Neural cell (in vitro differentiated cells): ENCODE measurements at regions not wholly inside any gene's neighbourhood (a gene's known extent, or its start where the extent isn't known, plus 50 kb on each side); places are given as distances from the start of the nearest gene placed in this dataset.

ENCODE experiments used
- H2AFZ ChIP-seq: fragments of 200-600, 300-800 bp; sonication (generic), shearing (Covaris generic); 2 replicates; pipeline ENCODE4 v1.6.0; 2014; ENCODE audit warnings: low read depth, mild to moderate bottlenecking, antibody characterized with exemption, low read length, moderate library complexity
- H3F3A ChIP-seq: fragments of 200-600 bp; shearing (Covaris generic); 2 replicates; pipeline ENCODE4 v1.6.1; 2016; ENCODE audit warnings: mild to moderate bottlenecking, moderate library complexity, mixed read lengths, antibody characterized with exemption, low read length; ENCODE audit not compliant: insufficient read depth, poor library complexity, severe bottlenecking
- H3K27ac ChIP-seq: fragments of 200-600, 300-800 bp; sonication (generic), shearing (Covaris generic); 2 replicates; pipeline ENCODE4 v1.5.1; 2014; ENCODE audit warnings: mild to moderate bottlenecking, low read length, moderate library complexity
- H3K27me3 ChIP-seq: fragments of 300-800, 200-600 bp; sonication (generic), shearing (Covaris generic); 2 replicates; pipeline ENCODE4 v1.6.0; 2014; ENCODE audit warnings: mild to moderate bottlenecking, low read depth, low read length, moderate library complexity; ENCODE audit not compliant: insufficient read depth
- H3K36me3 ChIP-seq: fragments of 300-800, 200-600 bp; sonication (generic), shearing (Covaris generic); 2 replicates; pipeline ENCODE4 v1.5.1; 2014; ENCODE audit warnings: mild to moderate bottlenecking, antibody characterized with exemption, low read length, moderate library complexity; ENCODE audit not compliant: insufficient read depth
- H3K4me2 ChIP-seq: fragments of 300-800, 200-600 bp; sonication (generic), shearing (Covaris generic); 2 replicates; pipeline ENCODE4 v1.6.0; 2014; ENCODE audit warnings: mild to moderate bottlenecking, low read length
- H3K4me3 ChIP-seq: fragments of 300-800, 200-600 bp; sonication (generic), shearing (Covaris generic); 2 replicates; pipeline ENCODE4 v1.5.1; 2014; ENCODE audit warnings: mild to moderate bottlenecking, low read length, moderate library complexity
- H3K79me2 ChIP-seq: fragments of 200-600 bp; shearing (Covaris generic); replicated peaks from 2 replicates; pipeline ENCODE4 v1.6.0; 2014; ENCODE audit warnings: mild to moderate bottlenecking, low read length, moderate library complexity; ENCODE audit not compliant: insufficient read depth
- H3K9ac ChIP-seq: fragments of 300-800, 200-600 bp; sonication (generic), shearing (Covaris generic); 2 replicates; pipeline ENCODE4 v1.6.1; 2016; ENCODE audit warnings: mild to moderate bottlenecking, low read length, mixed read lengths
- H3K9me2 ChIP-seq: fragments of 200-600 bp; shearing (Covaris generic); 2 replicates; pipeline ENCODE4 v1.6.1; 2016; ENCODE audit warnings: mild to moderate bottlenecking, low read length, mixed read lengths; ENCODE audit not compliant: insufficient read depth
- H3K9me3 ChIP-seq: fragments of 200-600, 300-800 bp; sonication (generic), shearing (Covaris generic); 2 replicates; pipeline ENCODE4 v1.6.1; 2016; ENCODE audit warnings: mild to moderate bottlenecking, mixed run types, low read length, moderate library complexity, mixed read lengths
- H4K20me1 ChIP-seq: fragments of 200-600 bp; shearing (Covaris generic); 2 replicates; pipeline ENCODE4 v1.6.1; 2016; ENCODE audit warnings: mild to moderate bottlenecking, mixed run types; ENCODE audit not compliant: insufficient read depth
- EP300 ChIP-seq: fragments of 450-650 bp; conservative IDR thresholded peaks from 2 replicates; pipeline ENCODE4 v1.6.1; 2014; ENCODE audit warnings: antibody characterized with exemption, mild to moderate bottlenecking, moderate library complexity; ENCODE audit not compliant: poor library complexity, severe bottlenecking
- EZH2 ChIP-seq: fragments of 200-600, 300-800 bp; shearing (Covaris generic), sonication (generic); IDR thresholded peaks from 2 replicates; pipeline ENCODE4 v1.6.1; 2014; ENCODE audit warnings: antibody characterized with exemption, low read length, borderline replicate concordance, mild to moderate bottlenecking; ENCODE audit not compliant: insufficient read depth, poor library complexity, severe bottlenecking
- MXI1 ChIP-seq: fragments of 450-650 bp; conservative IDR thresholded peaks from 2 replicates; pipeline ENCODE4 v1.6.1; 2014; ENCODE audit warnings: antibody characterized with exemption, mild to moderate bottlenecking; ENCODE audit not compliant: poor library complexity, severe bottlenecking
- POLR2AphosphoS5 ChIP-seq: IDR thresholded peaks from 2 replicates; pipeline ENCODE4 v1.6.1; 2012
- RAD21 ChIP-seq: fragments of 450-650 bp; conservative IDR thresholded peaks from 2 replicates; pipeline ENCODE4 v1.6.1; 2014; ENCODE audit warnings: antibody characterized with exemption, mild to moderate bottlenecking, moderate library complexity
- SMC3 ChIP-seq: fragments of 450-650 bp; conservative IDR thresholded peaks from 2 replicates; pipeline ENCODE4 v1.6.1; 2014; ENCODE audit warnings: antibody characterized with exemption, mild to moderate bottlenecking, moderate library complexity; ENCODE audit not compliant: poor library complexity
- TAF1 ChIP-seq: IDR thresholded peaks from 2 replicates; pipeline ENCODE4 v1.6.1; 2012; ENCODE audit warnings: low read depth
- TF ChIP-seq, protein P1 (sequence below): fragments of 450-650 bp; IDR thresholded peaks from 2 replicates; pipeline ENCODE4 v1.5.1; 2014; ENCODE audit warnings: antibody characterized with exemption, mild to moderate bottlenecking, moderate library complexity; ENCODE audit not compliant: poor library complexity, severe bottlenecking
- TF ChIP-seq, protein P2 (sequence below): IDR thresholded peaks from 2 replicates; pipeline ENCODE4 v1.6.1; 2012; ENCODE audit warnings: borderline replicate concordance

DNA sequence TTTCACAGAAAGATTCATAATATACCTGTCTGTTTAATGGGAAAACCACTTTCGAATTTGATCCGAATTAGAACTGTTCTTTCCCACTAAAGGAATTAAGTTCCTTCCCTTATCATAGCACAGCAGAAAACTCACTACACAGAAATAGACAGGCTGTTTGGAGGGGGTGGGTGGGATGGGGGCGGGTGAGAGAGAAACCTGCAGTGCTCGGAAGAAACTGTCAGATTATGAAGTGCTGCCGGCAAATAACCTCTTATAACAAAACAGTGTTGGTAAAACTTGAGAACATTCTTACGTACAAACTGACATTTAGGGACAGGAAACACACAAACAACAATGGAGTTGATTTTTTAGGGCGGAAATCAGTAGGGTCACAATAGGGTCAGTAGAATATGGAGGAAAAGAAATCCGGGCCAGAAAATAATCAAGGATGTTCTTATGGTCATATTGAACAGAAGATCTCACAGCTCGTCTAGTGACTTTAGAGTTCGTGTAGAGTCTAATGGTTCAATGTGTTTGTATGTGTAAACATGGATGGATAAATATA is 756.0 kb upstream of the LRATD1 start:
- Histone ChIP-seq H4K20me1 (no peaks in the 10 kb centered on the region), H3K9me3 (no peaks in the 10 kb centered on the region), H3K79me2 (no peaks in the 10 kb centered on the region), H3K9me2 (no peaks in the 10 kb centered on the region), H3K27ac (no peak overlapping the region), H3K27me3 (no peaks in the 10 kb centered on the region), H3K9ac (no peak overlapping the region), H3F3A (no peaks in the 10 kb centered on the region), H2AFZ (no peak overlapping the region), H3K4me3 (no peak overlapping the region), H3K4me2 (no peak overlapping the region), H3K36me3 (no peaks in the 10 kb centered on the region)
- TF ChIP-seq, protein P1, sequence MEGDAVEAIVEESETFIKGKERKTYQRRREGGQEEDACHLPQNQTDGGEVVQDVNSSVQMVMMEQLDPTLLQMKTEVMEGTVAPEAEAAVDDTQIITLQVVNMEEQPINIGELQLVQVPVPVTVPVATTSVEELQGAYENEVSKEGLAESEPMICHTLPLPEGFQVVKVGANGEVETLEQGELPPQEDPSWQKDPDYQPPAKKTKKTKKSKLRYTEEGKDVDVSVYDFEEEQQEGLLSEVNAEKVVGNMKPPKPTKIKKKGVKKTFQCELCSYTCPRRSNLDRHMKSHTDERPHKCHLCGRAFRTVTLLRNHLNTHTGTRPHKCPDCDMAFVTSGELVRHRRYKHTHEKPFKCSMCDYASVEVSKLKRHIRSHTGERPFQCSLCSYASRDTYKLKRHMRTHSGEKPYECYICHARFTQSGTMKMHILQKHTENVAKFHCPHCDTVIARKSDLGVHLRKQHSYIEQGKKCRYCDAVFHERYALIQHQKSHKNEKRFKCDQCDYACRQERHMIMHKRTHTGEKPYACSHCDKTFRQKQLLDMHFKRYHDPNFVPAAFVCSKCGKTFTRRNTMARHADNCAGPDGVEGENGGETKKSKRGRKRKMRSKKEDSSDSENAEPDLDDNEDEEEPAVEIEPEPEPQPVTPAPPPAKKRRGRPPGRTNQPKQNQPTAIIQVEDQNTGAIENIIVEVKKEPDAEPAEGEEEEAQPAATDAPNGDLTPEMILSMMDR: no peak
- TF ChIP-seq EP300 (no peak), MXI1 (no peak), POLR2AphosphoS5 (no peak), SMC3 (no peak), RAD21 (no peak), EZH2 (no peak)
- TF ChIP-seq, protein P2, sequence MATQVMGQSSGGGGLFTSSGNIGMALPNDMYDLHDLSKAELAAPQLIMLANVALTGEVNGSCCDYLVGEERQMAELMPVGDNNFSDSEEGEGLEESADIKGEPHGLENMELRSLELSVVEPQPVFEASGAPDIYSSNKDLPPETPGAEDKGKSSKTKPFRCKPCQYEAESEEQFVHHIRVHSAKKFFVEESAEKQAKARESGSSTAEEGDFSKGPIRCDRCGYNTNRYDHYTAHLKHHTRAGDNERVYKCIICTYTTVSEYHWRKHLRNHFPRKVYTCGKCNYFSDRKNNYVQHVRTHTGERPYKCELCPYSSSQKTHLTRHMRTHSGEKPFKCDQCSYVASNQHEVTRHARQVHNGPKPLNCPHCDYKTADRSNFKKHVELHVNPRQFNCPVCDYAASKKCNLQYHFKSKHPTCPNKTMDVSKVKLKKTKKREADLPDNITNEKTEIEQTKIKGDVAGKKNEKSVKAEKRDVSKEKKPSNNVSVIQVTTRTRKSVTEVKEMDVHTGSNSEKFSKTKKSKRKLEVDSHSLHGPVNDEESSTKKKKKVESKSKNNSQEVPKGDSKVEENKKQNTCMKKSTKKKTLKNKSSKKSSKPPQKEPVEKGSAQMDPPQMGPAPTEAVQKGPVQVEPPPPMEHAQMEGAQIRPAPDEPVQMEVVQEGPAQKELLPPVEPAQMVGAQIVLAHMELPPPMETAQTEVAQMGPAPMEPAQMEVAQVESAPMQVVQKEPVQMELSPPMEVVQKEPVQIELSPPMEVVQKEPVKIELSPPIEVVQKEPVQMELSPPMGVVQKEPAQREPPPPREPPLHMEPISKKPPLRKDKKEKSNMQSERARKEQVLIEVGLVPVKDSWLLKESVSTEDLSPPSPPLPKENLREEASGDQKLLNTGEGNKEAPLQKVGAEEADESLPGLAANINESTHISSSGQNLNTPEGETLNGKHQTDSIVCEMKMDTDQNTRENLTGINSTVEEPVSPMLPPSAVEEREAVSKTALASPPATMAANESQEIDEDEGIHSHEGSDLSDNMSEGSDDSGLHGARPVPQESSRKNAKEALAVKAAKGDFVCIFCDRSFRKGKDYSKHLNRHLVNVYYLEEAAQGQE: no peak

DNA sequence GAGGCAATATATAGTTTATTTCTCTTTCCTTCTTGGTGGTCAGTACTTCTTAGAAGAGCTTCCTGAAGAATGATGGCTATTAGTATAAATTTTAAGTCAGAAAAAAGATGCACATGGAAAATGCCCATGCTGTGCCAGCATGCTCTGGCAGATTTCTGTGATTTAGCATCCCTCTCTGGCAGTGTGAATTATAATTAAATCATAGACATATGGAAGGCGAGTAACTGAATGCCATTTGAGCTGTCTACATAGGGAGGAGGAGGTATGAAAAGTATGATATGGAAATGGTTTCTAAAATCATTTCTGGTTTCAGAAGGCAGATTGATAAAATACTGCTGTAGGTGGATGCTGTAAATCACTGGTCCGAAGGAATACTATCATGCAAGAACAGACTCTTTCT is 754.9 kb upstream of the LRATD1 start:
- no peaks in the 10 kb centered on the region for H3K9me2 ChIP-seq
- TF ChIP-seq, protein P1: no peak
- TF ChIP-seq RAD21: no peak
- TF ChIP-seq, protein P2: no peak
- TF ChIP-seq TAF1: no peak
- no peak for TF ChIP-seq EP300
- TF ChIP-seq POLR2AphosphoS5: no peak
- no peak for TF ChIP-seq EZH2
- TF ChIP-seq SMC3: no peak
- no peak for TF ChIP-seq MXI1
- no peaks in the 10 kb centered on the region for H3K27me3 ChIP-seq
- H3K27ac ChIP-seq: no peak overlapping the region
- no peak overlapping the region for H3K4me3 ChIP-seq
- no peaks in the 10 kb centered on the region for H3K36me3 ChIP-seq
- H3F3A ChIP-seq: no peaks in the 10 kb centered on the region
- no peak overlapping the region for H3K9ac ChIP-seq
- no peaks in the 10 kb centered on the region for H4K20me1 ChIP-seq
- no peaks in the 10 kb centered on the region for H3K79me2 ChIP-seq
- H3K4me2 ChIP-seq: no peak overlapping the region
- no peaks in the 10 kb centered on the region for H3K9me3 ChIP-seq
- H2AFZ ChIP-seq: no peak overlapping the region
